NCI-H2081 (cell line): ENCODE measurements at regions not wholly inside any gene's neighbourhood (a gene's known extent, or its start where the extent isn't known, plus 50 kb on each side); places are given as distances from the start of the nearest gene placed in this dataset.

Source experiments
- DNase-seq, 2 experiments: peaks; one replicate each; lab custom pipeline; 2025; lab: John Stamatoyannopoulos, UW

DNA sequence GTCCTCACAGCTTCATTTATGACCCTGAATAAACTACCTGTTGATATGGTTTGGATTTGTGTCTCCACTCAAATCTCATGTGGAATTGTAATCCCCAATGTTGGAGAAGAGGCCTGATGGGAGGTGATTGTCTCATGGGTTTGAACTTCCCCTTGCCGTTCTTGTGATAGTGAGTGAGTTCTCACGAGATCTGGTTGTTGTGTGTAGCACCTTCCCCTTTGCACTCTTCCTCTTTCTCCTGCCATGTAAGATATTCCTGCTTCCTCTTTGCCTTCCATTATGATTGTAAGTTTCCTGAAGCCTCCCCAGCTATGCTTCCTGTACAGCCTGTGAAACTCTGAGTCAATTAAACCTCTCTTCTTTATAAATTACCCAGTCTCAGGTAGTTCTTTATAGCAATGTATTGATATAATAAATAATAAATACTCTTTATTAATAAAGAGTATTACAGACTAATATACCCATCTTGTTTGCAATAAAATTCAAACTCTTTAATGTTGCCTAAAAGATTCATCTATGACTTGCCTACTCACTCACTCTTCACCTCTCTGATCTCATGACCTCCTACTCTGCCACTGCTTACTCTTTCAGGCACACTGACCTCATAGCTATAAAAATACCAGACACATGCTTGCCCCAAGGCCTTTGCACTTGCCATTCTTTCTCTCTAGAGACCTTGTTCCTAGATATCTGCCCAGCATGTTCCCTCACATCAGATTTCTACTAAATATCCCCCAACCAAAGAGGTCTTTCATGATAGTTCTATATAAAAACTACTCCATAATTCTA is 256.4 kb upstream of the MARCKS start:
- no peak for DNase-seq

GRCh38 chr6:113607821-113608545 is 249.2 kb upstream of the MARCKS start:
- DNase-seq, result no peak

GRCh38 chr6:113610377-113610988 is 246.7 kb upstream of the MARCKS start:
- DNase-seq, result no peak

DNA sequence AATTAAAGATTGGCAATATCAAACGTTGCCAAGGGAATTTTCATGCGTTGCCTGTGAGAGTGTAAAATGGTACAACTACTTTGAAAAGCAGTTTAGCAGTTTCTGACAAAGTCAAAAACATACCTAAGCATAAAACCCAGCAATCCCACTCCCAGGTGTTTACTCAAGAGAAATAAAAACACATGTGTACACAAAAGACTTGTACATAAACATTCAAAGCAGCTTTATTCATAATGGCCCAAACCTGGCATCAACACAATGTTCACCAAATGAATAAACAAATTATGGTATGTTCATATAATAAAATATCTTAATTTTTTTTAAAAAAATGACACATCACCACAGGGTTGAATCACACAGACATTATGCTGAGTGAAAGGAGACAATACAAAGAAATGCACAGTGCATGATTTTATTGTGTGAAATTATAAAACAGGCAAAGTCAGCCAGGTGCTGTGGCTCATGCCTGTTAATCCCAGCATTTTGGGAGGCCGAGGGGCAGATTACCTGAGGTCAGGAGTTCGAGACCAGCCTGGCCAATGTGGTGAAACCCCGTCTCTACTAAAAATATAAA is 240.4 kb upstream of the MARCKS start:
- no peak for DNase-seq

DNA sequence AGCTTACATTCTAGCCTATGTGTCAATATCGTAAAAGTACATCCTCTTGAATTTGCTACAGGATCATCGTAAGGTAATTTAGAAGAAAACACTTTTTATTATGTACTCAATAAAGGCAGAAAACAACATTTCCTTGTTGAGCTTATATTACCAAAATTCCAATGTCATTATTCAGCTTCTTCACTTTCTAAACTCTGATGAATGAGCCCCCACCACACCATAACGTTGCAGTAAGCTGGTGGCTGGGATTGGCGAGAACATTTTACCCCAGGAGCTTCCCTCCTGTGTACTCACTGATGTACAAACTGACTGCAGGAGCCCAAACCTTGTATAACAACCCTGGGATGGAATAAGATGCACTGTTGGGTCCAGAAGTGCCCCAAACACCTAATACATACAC is 238.1 kb upstream of the MARCKS start:
- no peak for DNase-seq

DNA sequence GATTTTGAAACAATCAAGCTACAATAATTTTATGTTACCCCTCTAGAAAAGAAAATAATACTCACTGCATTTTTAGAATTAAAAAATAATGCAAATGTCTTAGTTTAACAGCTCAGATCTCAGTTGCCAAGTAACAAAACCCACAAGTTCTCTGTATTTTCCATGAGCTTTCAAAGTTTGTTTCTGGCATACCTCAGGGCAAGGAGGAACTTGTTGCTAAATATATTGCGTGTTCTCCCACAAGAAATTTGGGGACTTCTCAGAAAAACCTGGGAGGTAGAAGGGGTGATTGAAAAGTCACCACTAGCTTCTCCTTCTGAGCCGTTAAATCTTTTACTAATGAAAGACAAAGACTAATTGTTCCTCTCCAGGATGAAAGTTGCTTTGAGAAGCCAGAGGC is 236.8 kb upstream of the MARCKS start:
- DNase-seq, result no peak

DNA sequence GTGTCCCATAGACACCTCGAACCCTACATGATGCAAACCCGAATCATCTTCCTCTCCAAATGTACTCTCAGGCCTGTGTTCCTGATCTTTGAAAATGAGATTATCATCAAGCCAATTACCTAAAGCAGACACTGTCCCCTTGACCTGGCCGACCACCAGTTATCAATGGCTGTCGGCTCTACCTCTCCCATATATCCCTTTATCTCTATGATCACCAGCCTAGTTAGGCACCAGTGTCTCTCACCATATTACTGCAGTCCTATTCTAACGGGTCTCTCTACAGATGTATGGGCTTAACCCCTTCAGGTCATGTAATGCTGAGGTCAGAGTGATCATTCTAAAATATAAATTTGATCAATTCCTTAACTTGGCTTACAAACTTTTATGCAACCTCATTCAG is 234.9 kb upstream of the MARCKS start:
- no peak for DNase-seq

GRCh38 chr6:113623129-113623528 is 234.0 kb upstream of the MARCKS start:
- no peak for DNase-seq

DNA sequence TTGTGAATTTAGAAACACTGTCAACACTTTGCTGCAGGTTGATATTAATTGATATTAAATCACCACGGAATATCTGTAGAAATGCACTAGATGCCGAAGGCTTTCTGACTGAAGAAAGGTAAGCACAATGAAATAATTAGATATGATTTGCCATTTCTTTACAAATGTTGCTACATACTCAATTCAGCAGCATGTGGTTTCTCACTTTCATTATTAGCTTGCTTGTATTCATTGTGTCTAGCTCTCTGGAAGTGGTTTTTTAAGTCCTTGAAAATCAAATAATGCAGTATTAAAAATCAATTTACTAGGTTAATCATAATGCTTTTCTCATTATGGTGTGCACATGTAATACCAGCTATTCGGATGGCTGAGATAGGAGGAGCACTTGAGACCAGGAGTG is 231.3 kb upstream of the MARCKS start:
- no peak for DNase-seq

DNA sequence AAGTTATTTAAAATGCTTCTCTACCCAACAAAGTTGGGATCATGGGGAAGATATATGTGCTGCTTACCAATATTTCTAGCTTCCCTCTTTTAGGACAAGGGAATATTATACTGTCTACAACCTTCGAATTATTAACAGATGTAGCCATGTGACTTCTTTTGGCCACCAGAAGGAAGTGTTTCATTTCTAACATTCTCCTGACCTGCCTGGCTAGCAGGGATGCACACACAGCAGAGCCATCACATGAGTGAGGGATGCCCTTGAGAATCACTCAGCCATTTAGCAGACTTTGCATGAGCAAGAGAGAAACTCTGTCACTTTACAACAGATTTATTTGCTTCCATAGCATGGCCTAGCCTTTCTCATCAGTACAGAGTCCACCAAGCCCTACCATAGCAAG is 230.7 kb upstream of the MARCKS start:
- DNase-seq, result no peak

- DNase-seq, result no peak
These were observed 229.7 kb upstream of the MARCKS start for GRCh38 chr6:113627480-113627879.

GRCh38 chr6:113629256-113629655 is 227.9 kb upstream of the MARCKS start:
- DNase-seq, result no peak

GRCh38 chr6:113629975-113630737 is 227.0 kb upstream of the MARCKS start:
- no peak for DNase-seq

GRCh38 chr6:113630738-113631535 is 226.2 kb upstream of the MARCKS start:
- DNase-seq, result no peak

DNA sequence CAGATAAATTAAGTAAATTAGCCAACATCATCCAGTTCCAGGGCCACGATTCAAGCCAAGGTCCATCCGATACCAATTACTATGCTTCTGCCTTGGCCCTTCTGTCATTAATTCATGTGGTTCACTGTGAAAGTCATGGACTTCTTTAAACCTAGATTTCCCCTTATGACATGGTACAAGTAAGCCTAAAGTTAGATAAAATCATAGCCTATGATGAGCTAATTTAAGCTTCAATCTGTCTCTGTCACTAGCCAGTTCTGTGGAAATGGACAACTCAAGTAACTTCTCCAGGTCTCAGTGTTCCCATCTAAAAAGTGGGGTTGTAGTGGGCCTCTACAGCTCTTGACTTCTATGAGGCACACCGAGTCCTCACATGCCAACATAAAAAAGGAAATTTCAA is 225.5 kb upstream of the MARCKS start:
- DNase-seq, result no peak

GRCh38 chr6:113632220-113632864 is 224.8 kb upstream of the MARCKS start:
- no peak for DNase-seq

DNA sequence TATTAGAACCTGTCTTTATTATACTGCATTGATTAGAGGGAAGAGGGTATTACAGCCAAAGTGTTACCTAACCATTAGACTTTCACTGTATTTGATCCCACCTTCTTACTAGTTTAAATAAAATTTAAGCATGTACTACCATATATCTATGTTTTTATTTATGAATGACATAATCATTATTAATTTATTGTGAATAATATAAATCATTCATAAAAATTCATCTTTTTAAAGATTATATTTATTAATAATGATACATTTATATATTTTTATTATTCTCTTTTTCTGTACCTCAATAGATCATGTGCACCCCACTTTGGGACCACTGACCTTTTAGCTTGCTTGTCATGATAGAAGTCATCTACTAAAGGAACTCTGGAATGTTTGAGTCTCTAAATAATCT is 223.5 kb upstream of the MARCKS start:
- DNase-seq, result no peak

GRCh38 chr6:113634352-113635163 is 222.6 kb upstream of the MARCKS start:
- no peak for DNase-seq

- DNase-seq, result no peak
These were observed 221.7 kb upstream of the MARCKS start for GRCh38 chr6:113635222-113635986.
